OCI-LY7 (cell line): ENCODE measurements at regions not wholly inside any gene's neighbourhood (a gene's known extent, or its start where the extent isn't known, plus 50 kb on each side); places are given as distances from the start of the nearest gene placed in this dataset.

ENCODE experiments used
- CTCF ChIP-seq: fragments of 200-600 bp; sonication (generic); conservative IDR thresholded peaks from 2 replicates; pipeline ENCODE4 v1.5.1; 2014; ENCODE audit warnings: mild to moderate bottlenecking, antibody characterized with exemption, low read length, moderate library complexity, mixed read lengths
- EZH2phosphoT487 ChIP-seq: fragments of 200-600 bp; sonication (generic); IDR thresholded peaks from 2 replicates; pipeline ENCODE4 v1.6.1; 2018; ENCODE audit warnings: low read depth, borderline replicate concordance, mild to moderate bottlenecking, mixed run types, antibody characterized with exemption, low read length, moderate library complexity, mixed read lengths

- no peak for TF ChIP-seq CTCF
- TF ChIP-seq EZH2phosphoT487, result no peak
Measured at GRCh38 chr6:137369136-137369535, 125.1 kb downstream of the OLIG3 start.
